Panc1 (cell line): ENCODE measurements at regions not wholly inside any gene's neighbourhood (a gene's known extent, or its start where the extent isn't known, plus 50 kb on each side); places are given as distances from the start of the nearest gene placed in this dataset.

Experiments
- POLR2AphosphoS5 ChIP-seq: IDR thresholded peaks from 2 replicates; pipeline ENCODE4 v1.6.1; 2012; ENCODE audit warnings: mild to moderate bottlenecking, low read depth, low read length, moderate library complexity
- SIN3A ChIP-seq: IDR thresholded peaks from 2 replicates; pipeline ENCODE4 v1.6.1; 2012; ENCODE audit warnings: low read depth, mild to moderate bottlenecking, low read length, moderate library complexity, borderline replicate concordance; ENCODE audit not compliant: insufficient read depth
- TCF7L2 ChIP-seq: IDR thresholded peaks from 2 replicates; pipeline ENCODE4 v1.6.1; 2011; ENCODE audit warnings: mild to moderate bottlenecking, low read depth, low read length, inconsistent platforms
- TF ChIP-seq, protein P1 (sequence below): fragments of 450-650 bp; IDR thresholded peaks from 2 replicates; pipeline ENCODE4 v1.5.1; 2017; ENCODE audit warnings: mild to moderate bottlenecking
- TF ChIP-seq, protein P2 (sequence below), 2 experiments: IDR thresholded peaks; 2 replicates each; pipeline ENCODE4 v1.6.1; 2011 to 2012; ENCODE audit warnings: low read depth in 2 of 2, control low read depth in 1 of 2, low read length in 1 of 2, mild to moderate bottlenecking in 1 of 2, moderate library complexity in 1 of 2; ENCODE audit not compliant: insufficient read depth in 1 of 2

DNA sequence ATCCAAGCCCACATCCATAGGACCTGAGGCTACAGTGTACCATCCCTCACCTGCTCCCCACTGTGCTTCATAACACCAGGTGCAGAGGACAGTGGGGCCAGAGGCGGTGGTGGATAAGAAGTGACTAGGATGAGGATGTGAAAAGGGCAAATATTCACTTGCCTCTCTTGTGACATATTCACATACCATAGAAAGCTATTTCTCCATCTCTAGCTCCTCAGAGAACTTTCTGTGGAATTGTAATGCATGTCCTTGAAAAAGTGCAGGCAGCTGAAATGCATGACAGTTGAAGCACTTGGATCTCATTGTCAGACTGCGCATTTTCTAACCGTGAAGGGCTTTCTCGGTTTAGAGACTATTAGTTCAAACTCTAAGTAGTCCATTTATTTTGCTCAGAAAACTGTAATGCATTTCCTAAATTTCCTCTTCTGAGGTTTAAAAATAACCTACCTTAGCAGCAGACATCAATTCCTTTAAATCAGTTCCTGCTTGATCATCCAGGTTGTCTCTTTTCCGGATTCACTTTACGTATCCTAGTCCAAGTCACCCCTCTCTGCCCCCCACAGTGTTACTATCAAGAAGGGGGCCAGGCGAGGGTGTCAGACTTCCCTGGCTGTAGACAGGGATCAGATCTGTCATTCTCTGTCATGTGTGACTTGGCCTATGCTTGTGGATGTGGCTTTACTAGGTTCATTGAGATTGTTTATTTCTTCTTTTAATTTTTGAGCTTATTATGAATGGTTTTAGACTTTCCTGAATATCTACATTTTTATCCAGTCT lies 984.0 kb upstream of the TMEM132C start:
- TF ChIP-seq, protein P1, sequence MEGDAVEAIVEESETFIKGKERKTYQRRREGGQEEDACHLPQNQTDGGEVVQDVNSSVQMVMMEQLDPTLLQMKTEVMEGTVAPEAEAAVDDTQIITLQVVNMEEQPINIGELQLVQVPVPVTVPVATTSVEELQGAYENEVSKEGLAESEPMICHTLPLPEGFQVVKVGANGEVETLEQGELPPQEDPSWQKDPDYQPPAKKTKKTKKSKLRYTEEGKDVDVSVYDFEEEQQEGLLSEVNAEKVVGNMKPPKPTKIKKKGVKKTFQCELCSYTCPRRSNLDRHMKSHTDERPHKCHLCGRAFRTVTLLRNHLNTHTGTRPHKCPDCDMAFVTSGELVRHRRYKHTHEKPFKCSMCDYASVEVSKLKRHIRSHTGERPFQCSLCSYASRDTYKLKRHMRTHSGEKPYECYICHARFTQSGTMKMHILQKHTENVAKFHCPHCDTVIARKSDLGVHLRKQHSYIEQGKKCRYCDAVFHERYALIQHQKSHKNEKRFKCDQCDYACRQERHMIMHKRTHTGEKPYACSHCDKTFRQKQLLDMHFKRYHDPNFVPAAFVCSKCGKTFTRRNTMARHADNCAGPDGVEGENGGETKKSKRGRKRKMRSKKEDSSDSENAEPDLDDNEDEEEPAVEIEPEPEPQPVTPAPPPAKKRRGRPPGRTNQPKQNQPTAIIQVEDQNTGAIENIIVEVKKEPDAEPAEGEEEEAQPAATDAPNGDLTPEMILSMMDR = no peak
- TF ChIP-seq POLR2AphosphoS5 (no peak), SIN3A (no peak), TCF7L2 (no peak)
- TF ChIP-seq, protein P2, sequence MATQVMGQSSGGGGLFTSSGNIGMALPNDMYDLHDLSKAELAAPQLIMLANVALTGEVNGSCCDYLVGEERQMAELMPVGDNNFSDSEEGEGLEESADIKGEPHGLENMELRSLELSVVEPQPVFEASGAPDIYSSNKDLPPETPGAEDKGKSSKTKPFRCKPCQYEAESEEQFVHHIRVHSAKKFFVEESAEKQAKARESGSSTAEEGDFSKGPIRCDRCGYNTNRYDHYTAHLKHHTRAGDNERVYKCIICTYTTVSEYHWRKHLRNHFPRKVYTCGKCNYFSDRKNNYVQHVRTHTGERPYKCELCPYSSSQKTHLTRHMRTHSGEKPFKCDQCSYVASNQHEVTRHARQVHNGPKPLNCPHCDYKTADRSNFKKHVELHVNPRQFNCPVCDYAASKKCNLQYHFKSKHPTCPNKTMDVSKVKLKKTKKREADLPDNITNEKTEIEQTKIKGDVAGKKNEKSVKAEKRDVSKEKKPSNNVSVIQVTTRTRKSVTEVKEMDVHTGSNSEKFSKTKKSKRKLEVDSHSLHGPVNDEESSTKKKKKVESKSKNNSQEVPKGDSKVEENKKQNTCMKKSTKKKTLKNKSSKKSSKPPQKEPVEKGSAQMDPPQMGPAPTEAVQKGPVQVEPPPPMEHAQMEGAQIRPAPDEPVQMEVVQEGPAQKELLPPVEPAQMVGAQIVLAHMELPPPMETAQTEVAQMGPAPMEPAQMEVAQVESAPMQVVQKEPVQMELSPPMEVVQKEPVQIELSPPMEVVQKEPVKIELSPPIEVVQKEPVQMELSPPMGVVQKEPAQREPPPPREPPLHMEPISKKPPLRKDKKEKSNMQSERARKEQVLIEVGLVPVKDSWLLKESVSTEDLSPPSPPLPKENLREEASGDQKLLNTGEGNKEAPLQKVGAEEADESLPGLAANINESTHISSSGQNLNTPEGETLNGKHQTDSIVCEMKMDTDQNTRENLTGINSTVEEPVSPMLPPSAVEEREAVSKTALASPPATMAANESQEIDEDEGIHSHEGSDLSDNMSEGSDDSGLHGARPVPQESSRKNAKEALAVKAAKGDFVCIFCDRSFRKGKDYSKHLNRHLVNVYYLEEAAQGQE (IDR thresholded peaks at IDR 0.05; ENCODE audit: insufficient read depth in 1 of 2, low read depth in 2 of 2, low read length in 1 of 2) = no peak
